Rectal smooth muscle tissue (tissue), 1 donor: ENCODE measurements at regions not wholly inside any gene's neighbourhood (a gene's known extent, or its start where the extent isn't known, plus 50 kb on each side); places are given as distances from the start of the nearest gene placed in this dataset.

ENCODE experiments used
- H3K27ac ChIP-seq: one replicate; pipeline ENCODE4 v1.7.0; 2013; ENCODE audit warnings: low read depth, low read length, inconsistent platforms
- H3K27me3 ChIP-seq: one replicate; pipeline ENCODE4 v1.7.0; 2013; ENCODE audit warnings: low read length; ENCODE audit not compliant: control insufficient read depth, insufficient read depth
- H3K36me3 ChIP-seq: one replicate; pipeline ENCODE4 v1.7.0; 2013; ENCODE audit warnings: low read length; ENCODE audit not compliant: control insufficient read depth, insufficient read depth
- H3K4me1 ChIP-seq: one replicate; pipeline ENCODE4 v1.7.0; 2013; ENCODE audit warnings: low read length; ENCODE audit not compliant: control insufficient read depth, insufficient read depth
- H3K4me3 ChIP-seq: one replicate; pipeline ENCODE4 v1.7.0; 2013; ENCODE audit warnings: low read length
- H3K9ac ChIP-seq: one replicate; pipeline ENCODE4 v1.7.0; 2013; ENCODE audit warnings: low read length

DNA sequence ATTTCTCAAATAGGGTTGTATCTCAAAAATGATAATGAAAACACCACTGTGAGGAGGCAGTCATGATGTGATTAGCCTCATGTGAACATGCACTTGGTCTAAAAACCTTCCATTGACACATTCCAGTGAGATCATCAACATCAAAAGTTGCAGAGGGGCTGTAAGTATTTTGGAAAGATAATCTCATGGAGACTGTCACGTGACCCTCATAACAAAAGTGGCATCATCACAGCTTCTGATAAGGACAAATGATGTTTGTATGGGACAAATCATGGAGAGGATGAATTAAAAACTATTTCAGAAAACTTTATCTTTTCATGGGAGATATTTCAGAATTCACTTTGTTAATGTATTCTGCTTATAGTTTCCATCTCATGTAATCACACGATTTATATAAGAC, 203.1 kb upstream of the NDN start:
- no peak overlapping the region for H3K4me3 ChIP-seq
- no peaks in the 10 kb centered on the region for H3K36me3 ChIP-seq
- H3K4me1 ChIP-seq: no peaks in the 10 kb centered on the region
- no peaks in the 10 kb centered on the region for H3K27me3 ChIP-seq
- no peak overlapping the region for H3K9ac ChIP-seq
- H3K27ac ChIP-seq: no peak overlapping the region

DNA sequence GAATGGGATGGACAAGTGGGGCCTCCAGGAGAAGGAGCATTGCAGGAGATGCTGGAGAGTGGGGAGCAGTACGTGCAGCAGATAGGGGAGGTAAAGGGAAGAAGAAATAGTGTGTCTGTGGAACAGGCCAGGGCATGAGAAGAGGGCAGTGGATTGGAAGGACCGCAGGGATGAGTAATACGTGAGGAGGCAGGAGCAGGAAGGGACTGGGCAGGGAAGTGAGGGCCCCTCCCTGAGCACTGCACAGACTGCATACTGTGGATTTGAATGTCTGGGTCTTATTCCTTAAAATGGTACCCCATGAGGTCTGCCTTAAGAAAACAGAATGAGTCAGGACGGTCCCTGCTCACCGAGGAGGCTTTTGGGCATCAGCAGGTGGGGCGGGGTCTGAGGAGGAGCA, 210.0 kb upstream of the NDN start:
- no peaks in the 10 kb centered on the region for H3K4me1 ChIP-seq
- no peaks in the 10 kb centered on the region for H3K36me3 ChIP-seq
- H3K4me3 ChIP-seq: peak overlapping the region; percentile 21
- no peak overlapping the region for H3K27ac ChIP-seq
- no peak overlapping the region for H3K9ac ChIP-seq
- H3K27me3 ChIP-seq: no peaks in the 10 kb centered on the region

DNA sequence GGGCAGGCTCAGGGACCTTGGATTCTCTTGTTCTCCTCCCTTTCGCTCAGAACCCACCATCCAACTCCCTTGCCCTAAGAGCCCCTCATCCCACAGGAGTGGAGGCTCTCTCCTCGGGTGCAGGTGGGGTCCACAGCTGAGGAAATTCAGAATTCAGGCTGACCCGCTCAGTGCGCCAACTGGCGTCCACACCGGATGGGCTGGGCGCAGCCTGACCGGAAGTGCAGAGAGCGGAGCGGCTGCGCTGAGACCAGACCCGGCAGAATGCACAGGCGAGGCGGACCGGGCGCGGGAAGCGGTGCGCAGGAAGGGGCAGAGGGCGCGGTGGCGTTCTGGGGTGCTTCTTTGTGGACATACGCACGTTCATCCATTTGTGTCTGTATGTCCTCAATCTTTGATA, 210.4 kb upstream of the NDN start:
- Histone ChIP-seq H3K9ac (no peak overlapping the region), H3K27me3 (no peaks in the 10 kb centered on the region), H3K27ac (no peak overlapping the region), H3K4me3 (peak overlapping the region; percentile 21), H3K4me1 (no peaks in the 10 kb centered on the region), H3K36me3 (no peaks in the 10 kb centered on the region)

GRCh38 chr15:23910030-23910429, 222.9 kb upstream of the NDN start:
- Histone ChIP-seq H3K9ac (no peak overlapping the region), H3K4me3 (no peak overlapping the region), H3K4me1 (no peaks in the 10 kb centered on the region), H3K27ac (no peak overlapping the region), H3K36me3 (no peaks in the 10 kb centered on the region), H3K27me3 (no peaks in the 10 kb centered on the region)

DNA sequence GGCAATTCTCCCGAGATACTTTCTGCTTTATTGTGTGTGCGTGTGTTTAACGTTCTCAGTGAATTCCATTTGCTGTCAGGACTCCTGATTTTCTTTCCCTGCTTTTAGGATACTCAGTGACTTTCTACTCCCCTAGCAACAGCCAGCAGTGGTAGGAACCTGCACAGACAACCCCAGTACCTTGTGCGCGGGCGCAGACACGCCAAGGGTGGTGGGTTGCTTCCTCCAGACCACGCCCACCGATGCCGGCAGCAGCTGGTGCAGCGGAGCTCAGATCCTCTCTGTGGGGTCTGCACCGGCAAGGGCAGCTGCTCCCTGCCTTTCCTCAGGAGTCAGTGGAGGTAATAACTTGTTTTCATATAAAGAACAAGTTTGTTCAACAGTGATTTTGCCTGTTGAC, 225.1 kb upstream of the NDN start:
- H3K27ac ChIP-seq: no peak overlapping the region
- H3K4me1 ChIP-seq: no peaks in the 10 kb centered on the region
- H3K4me3 ChIP-seq: no peak overlapping the region
- no peaks in the 10 kb centered on the region for H3K36me3 ChIP-seq
- no peaks in the 10 kb centered on the region for H3K27me3 ChIP-seq
- H3K9ac ChIP-seq: no peak overlapping the region

- Histone ChIP-seq H3K27ac (no peak overlapping the region), H3K4me1 (no peaks in the 10 kb centered on the region), H3K9ac (no peak overlapping the region), H3K4me3 (no peak overlapping the region), H3K27me3 (no peaks in the 10 kb centered on the region), H3K36me3 (no peaks in the 10 kb centered on the region)
Measured at GRCh38 chr15:23913081-23913480, 226.0 kb upstream of the NDN start.

DNA sequence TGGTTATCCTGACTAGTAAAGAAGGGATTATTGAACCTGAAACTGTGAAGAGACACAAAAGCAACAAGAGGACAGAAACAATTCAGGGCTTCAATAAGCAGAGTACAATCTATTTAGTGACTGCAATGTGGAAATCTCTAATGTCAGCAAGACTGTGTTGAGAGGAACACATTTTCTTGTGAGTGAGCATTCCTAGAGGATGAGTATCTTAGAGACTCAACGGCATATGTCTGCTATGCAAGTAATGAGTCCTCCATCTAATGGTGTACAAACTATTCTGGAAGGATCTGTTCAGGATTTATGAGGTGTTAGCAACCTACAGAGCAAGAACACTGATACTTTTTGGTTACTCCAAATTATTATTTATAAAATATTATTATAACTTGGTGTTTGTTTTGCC, 226.5 kb upstream of the NDN start:
- Histone ChIP-seq H3K36me3 (no peaks in the 10 kb centered on the region), H3K4me1 (no peaks in the 10 kb centered on the region), H3K27me3 (no peaks in the 10 kb centered on the region), H3K27ac (no peak overlapping the region), H3K9ac (no peak overlapping the region), H3K4me3 (no peak overlapping the region)

GRCh38 chr15:23924686-23925085, 237.6 kb upstream of the NDN start:
- Histone ChIP-seq H3K4me1 (no peaks in the 10 kb centered on the region), H3K27ac (no peak overlapping the region), H3K27me3 (no peaks in the 10 kb centered on the region), H3K4me3 (no peak overlapping the region), H3K36me3 (no peaks in the 10 kb centered on the region), H3K9ac (no peak overlapping the region)

- Histone ChIP-seq H3K9ac (no peak overlapping the region), H3K4me3 (no peak overlapping the region), H3K27me3 (no peaks in the 10 kb centered on the region), H3K36me3 (no peaks in the 10 kb centered on the region), H3K4me1 (no peaks in the 10 kb centered on the region), H3K27ac (no peak overlapping the region)
Measured at GRCh38 chr15:23954931-23955330, 267.8 kb upstream of the NDN start.

DNA sequence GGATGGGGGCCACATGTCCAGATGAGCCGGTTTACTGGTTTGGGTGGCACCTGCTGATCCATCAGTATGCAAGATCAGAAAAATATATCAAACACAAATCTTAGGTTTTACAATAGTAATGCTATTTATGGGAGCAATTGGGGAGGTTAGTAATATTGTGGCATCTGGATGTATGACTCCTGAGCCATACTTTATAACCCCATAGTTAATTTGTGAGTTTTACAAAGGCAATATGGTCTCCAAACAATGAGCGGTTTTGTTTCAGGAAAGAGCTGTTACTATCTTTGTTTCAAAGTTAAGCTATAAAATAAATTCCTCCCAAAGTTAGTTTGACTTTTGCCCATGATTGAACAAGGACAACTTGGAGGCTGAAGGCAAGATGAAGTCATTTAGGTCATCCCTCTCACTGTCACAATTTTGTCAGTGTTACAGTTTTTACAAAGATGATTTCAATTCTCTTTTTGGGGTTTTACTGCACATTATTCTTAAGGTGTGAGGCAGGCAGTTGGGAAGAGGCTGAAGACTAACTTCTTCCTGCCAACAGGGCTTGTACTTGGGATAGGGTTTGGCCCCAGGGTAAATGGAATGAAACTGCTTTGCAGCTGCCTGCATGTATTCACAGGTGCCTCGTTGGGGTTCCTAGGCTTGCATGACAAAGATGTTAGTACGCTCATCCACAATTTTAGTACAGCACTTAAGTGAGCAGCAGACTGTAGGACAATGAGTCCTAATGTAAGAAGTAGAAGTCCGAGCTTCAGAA, 296.6 kb upstream of the NDN start:
- Histone ChIP-seq H3K9ac (no peak overlapping the region), H3K27ac (no peak overlapping the region), H3K4me3 (no peak overlapping the region), H3K36me3 (no peaks in the 10 kb centered on the region), H3K27me3 (no peaks in the 10 kb centered on the region), H3K4me1 (no peaks in the 10 kb centered on the region)

DNA sequence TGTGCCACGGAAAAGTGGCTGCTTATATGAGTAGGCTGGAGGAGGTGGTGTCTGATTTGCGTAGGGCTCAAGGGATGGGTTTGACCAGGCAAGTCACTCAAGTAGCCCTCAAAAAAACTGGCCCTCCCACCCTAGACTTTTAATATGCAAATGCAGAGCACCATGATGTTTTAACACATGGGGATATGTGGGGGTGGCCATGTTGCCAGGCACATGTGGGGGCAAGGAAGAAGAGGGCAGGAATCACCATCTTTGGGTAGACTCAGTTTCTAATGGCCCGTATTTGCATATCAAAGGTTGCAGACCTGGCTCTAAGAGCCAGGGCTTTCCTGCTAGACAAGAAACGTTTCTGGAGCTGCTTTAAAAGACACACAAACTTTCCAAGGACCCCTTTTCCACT, 307.2 kb upstream of the NDN start:
- H3K4me3 ChIP-seq: no peak overlapping the region

DNA sequence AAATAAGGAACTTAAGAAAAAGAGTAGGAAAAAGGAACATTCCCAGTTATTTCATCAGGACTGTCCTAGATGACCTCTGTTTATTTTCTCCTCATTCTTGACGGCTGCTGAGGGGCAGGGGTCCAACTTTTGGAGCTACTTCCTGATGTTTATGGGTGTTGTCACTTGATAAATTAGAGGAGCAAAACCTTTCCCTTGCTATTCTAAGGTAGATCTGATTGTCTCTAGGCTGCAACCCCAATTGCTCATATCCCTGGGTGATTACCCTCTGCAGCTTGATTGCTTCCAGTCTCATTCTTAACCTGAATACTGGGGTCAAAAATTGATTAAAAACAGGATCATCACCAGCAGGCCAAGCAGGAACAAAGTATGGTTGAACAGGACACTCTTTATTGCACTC, 311.0 kb upstream of the NDN start:
- Histone ChIP-seq H3K27me3 (no peaks in the 10 kb centered on the region), H3K4me1 (no peaks in the 10 kb centered on the region), H3K9ac (no peak overlapping the region), H3K4me3 (no peak overlapping the region), H3K27ac (no peak overlapping the region), H3K36me3 (no peaks in the 10 kb centered on the region)

More for the DNA sequence above, 307.2 kb upstream of the NDN start:
- H3K27ac ChIP-seq: no peak overlapping the region
- H3K9ac ChIP-seq: no peak overlapping the region
- no peaks in the 10 kb centered on the region for H3K27me3 ChIP-seq
- H3K36me3 ChIP-seq: no peaks in the 10 kb centered on the region
- no peaks in the 10 kb centered on the region for H3K4me1 ChIP-seq

- Histone ChIP-seq H3K27me3 (no peaks in the 10 kb centered on the region), H3K27ac (no peak overlapping the region), H3K4me3 (no peak overlapping the region)
Measured at GRCh38 chr15:24008476-24008875, 321.4 kb upstream of the NDN start.

More at GRCh38 chr15:24008476-24008875, 321.4 kb upstream of the NDN start:
- no peak overlapping the region for H3K9ac ChIP-seq
- H3K36me3 ChIP-seq: no peaks in the 10 kb centered on the region
- H3K4me1 ChIP-seq: no peaks in the 10 kb centered on the region
